ENCODE measurements at regions not wholly inside any gene's neighbourhood (a gene's known extent, or its start where the extent isn't known, plus 50 kb on each side); places are given as distances from the start of the nearest gene placed in this dataset.

- intact Hi-C loops (cut with micrococcal nuclease): no loop called here
- peaks cover 5% of the 10 kb centered on the region for H3K9me3 Mint-ChIP-seq
- no peaks in the 10 kb centered on the region for H3K36me3 Mint-ChIP-seq
- no peak overlapping the region for H3K4me3 Mint-ChIP-seq
- ChIA-PET POLR2A (no interaction called here), CTCF (no interaction called here)
- no peak for DNase-seq
- no peaks in the 10 kb centered on the region for H3K27me3 Mint-ChIP-seq
- no peaks in the 10 kb centered on the region for H3K4me1 Mint-ChIP-seq (ENCODE audit: low read depth)
- no peak overlapping the region for H3K27ac Mint-ChIP-seq
Measured at GRCh38 chr3:94996743-94997142, 933.9 kb downstream of the NSUN3 start.

DNA sequence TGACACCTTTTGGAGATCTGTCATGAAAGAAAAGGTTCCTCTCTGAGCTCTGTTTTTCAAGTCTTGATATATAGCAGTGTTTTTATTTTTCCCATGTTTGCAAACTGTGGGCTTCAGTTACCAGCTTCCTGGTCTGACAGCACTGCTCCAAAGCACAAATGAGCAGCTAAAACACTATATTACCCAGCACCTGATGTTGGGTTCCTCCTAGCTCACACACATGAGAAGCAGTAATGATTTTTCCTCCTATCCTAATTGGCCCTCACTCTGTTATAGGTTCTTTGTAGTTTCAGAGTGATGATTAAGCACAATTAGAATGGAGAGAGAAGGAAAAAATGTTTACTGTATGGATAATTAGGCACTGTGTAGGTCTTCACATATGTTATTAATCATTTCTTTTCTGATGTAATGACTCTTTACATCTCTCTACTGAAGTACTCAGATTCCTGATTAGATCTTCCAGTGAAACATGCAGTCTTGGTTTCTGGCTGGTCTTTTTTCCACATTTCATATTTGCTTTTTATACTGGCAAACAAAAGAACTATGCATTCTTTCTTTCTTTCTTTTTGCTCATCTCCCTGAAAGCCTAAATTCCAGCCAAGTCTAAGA is 939.7 kb downstream of the NSUN3 start:
- intact Hi-C loops (cut with micrococcal nuclease): no loop called here
- POLR2A ChIA-PET: no interaction called here
- Mint-ChIP-seq H3K36me3 (no peaks in the 10 kb centered on the region), H3K4me3 (no peak overlapping the region), H3K27ac (no peak overlapping the region), H3K9me3 (peaks cover 2% of the 10 kb centered on the region), H3K27me3 (no peaks in the 10 kb centered on the region), H3K4me1 (ENCODE audit: low read depth) (no peaks in the 10 kb centered on the region)
- CTCF ChIA-PET: no interaction called here
- no peak for DNase-seq

- H3K9me3 Mint-ChIP-seq: peaks cover 2% of the 10 kb centered on the region
- no peak overlapping the region for H3K27ac Mint-ChIP-seq
- POLR2A ChIA-PET: no interaction called here
- H3K4me3 Mint-ChIP-seq: no peak overlapping the region
- no peak for DNase-seq
- no peaks in the 10 kb centered on the region for H3K36me3 Mint-ChIP-seq
- no peaks in the 10 kb centered on the region for H3K27me3 Mint-ChIP-seq
- intact Hi-C loops (cut with micrococcal nuclease): no loop called here
- no peaks in the 10 kb centered on the region for H3K4me1 Mint-ChIP-seq (ENCODE audit: low read depth)
- CTCF ChIA-PET: no interaction called here
Measured at GRCh38 chr3:95028688-95029087, 965.8 kb downstream of the NSUN3 start.

DNA sequence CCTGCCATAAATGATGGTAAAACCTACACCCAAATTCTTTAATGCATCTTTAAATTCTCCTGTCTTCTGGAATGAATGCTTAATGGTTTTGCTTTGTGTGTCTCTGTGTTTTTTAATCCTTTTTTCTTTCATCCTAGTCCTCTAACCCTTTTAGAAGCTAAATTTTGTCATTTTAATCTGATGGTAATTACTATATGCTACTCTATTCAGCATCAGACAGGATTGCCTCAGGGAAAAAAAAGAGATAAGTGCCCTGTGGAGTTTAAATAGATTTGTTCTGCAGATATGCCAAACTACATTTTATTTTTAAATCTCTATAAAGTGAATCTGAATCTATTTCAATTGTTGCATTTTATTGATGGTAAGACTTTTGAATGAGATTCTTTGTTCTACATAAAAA is 966.8 kb downstream of the NSUN3 start:
- no peak for DNase-seq
- peaks cover 2% of the 10 kb centered on the region for H3K9me3 Mint-ChIP-seq
- H3K27ac Mint-ChIP-seq: no peak overlapping the region
- POLR2A ChIA-PET: no interaction called here
- H3K4me3 Mint-ChIP-seq: no peak overlapping the region
- CTCF ChIA-PET: no interaction called here
- H3K27me3 Mint-ChIP-seq: no peaks in the 10 kb centered on the region
- H3K36me3 Mint-ChIP-seq: no peaks in the 10 kb centered on the region
- intact Hi-C loops (cut with micrococcal nuclease): no loop called here
- no peaks in the 10 kb centered on the region for H3K4me1 Mint-ChIP-seq (ENCODE audit: low read depth)

DNA sequence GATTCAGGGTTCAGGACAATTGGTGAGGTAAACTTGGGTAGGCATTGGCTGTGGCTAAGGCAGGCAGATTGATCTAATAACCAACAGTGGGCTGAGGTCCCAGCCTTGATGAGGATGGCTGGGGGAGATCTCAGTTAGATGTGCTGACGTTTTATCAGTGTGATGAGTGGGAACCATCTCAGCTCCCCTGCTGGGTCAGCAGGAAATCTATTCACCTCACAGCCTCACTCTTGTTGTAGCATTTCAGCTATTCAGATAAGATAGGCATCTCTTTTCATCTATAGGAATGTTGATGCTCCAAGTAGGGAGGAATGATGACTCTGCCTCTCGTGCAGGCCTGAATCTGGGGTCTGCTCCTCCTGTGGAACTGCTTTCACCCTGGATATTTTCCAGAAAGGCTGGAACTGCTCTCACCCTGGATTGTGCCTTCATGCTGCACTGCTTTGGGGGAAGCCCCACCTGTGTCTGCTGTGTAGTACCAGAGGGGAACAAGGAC is 973.7 kb downstream of the NSUN3 start:
- H3K36me3 Mint-ChIP-seq: no peaks in the 10 kb centered on the region
- intact Hi-C loops (cut with micrococcal nuclease): no loop called here
- peaks cover 16% of the 10 kb centered on the region for H3K9me3 Mint-ChIP-seq
- H3K27me3 Mint-ChIP-seq: no peaks in the 10 kb centered on the region
- CTCF ChIA-PET: no interaction called here
- H3K27ac Mint-ChIP-seq: no peak overlapping the region
- H3K4me3 Mint-ChIP-seq: no peak overlapping the region
- no peak for DNase-seq
- POLR2A ChIA-PET: no interaction called here
- H3K4me1 Mint-ChIP-seq (ENCODE audit: low read depth): no peaks in the 10 kb centered on the region

GRCh38 chr3:95037097-95037496 is 974.2 kb downstream of the NSUN3 start:
- Mint-ChIP-seq H3K4me1 (ENCODE audit: low read depth) (no peaks in the 10 kb centered on the region), H3K4me3 (no peak overlapping the region), H3K36me3 (no peaks in the 10 kb centered on the region), H3K27ac (no peak overlapping the region), H3K27me3 (no peaks in the 10 kb centered on the region), H3K9me3 (peaks cover 14% of the 10 kb centered on the region)
- ChIA-PET POLR2A (no interaction called here), CTCF (no interaction called here)
- DNase-seq: no peak
- intact Hi-C loops (cut with micrococcal nuclease): no loop called here

- Mint-ChIP-seq H3K27ac (no peak overlapping the region), H3K27me3 (no peaks in the 10 kb centered on the region), H3K36me3 (no peaks in the 10 kb centered on the region), H3K4me1 (ENCODE audit: low read depth) (no peaks in the 10 kb centered on the region), H3K9me3 (peaks cover 14% of the 10 kb centered on the region), H3K4me3 (no peak overlapping the region)
- CTCF ChIA-PET: no interaction called here
- intact Hi-C loops (cut with micrococcal nuclease): no loop called here
- POLR2A ChIA-PET: no interaction called here
- DNase-seq: no peak
Measured at GRCh38 chr3:95037927-95038326, 975.1 kb downstream of the NSUN3 start.

DNA sequence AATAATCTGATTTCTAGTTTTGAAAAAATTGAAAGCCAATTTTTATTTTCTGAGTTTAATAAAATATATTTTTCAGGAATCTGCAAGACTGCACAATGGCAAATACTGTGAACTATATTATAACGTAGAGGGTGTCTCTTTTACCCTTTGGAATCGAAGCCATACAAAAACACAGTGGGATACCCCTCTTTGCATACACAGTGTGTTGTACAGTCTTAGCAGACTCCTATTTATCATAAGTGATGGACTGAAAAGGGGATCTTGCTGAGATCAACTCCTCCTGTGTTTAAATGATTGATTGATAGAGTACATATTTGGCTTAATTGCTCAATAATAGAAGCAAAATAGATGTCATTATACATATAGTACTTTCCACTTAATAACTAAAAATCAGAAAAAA is 981.2 kb downstream of the NSUN3 start:
- peaks cover 2% of the 10 kb centered on the region for H3K9me3 Mint-ChIP-seq
- H3K4me1 Mint-ChIP-seq (ENCODE audit: low read depth): no peaks in the 10 kb centered on the region
- DNase-seq: no peak
- H3K27ac Mint-ChIP-seq: no peak overlapping the region
- no peaks in the 10 kb centered on the region for H3K36me3 Mint-ChIP-seq
- H3K4me3 Mint-ChIP-seq: no peak overlapping the region
- intact Hi-C loops (cut with micrococcal nuclease): no loop called here
- ChIA-PET POLR2A (no interaction called here), CTCF (no interaction called here)
- no peaks in the 10 kb centered on the region for H3K27me3 Mint-ChIP-seq

GRCh38 chr3:95048564-95048963 is 985.7 kb downstream of the NSUN3 start:
- CTCF ChIA-PET: no interaction called here
- POLR2A ChIA-PET: no interaction called here
- Mint-ChIP-seq H3K4me1 (ENCODE audit: low read depth) (no peaks in the 10 kb centered on the region), H3K9me3 (peaks cover 2% of the 10 kb centered on the region), H3K27ac (no peak overlapping the region), H3K4me3 (no peak overlapping the region), H3K27me3 (no peaks in the 10 kb centered on the region), H3K36me3 (no peaks in the 10 kb centered on the region)
- DNase-seq: no peak
- intact Hi-C loops (cut with micrococcal nuclease): no loop called here

GRCh38 chr3:95049841-95050240 is 987.0 kb downstream of the NSUN3 start:
- no peaks in the 10 kb centered on the region for H3K4me1 Mint-ChIP-seq (ENCODE audit: low read depth)
- peaks cover 5% of the 10 kb centered on the region for H3K9me3 Mint-ChIP-seq
- H3K36me3 Mint-ChIP-seq: no peaks in the 10 kb centered on the region
- CTCF ChIA-PET: no interaction called here
- POLR2A ChIA-PET: no interaction called here
- intact Hi-C loops (cut with micrococcal nuclease): no loop called here
- no peak overlapping the region for H3K27ac Mint-ChIP-seq
- H3K27me3 Mint-ChIP-seq: no peaks in the 10 kb centered on the region
- no peak for DNase-seq
- no peak overlapping the region for H3K4me3 Mint-ChIP-seq

- POLR2A ChIA-PET: no interaction called here
- CTCF ChIA-PET: no interaction called here
- intact Hi-C loops (cut with micrococcal nuclease): no loop called here
- peaks cover 7% of the 10 kb centered on the region for H3K9me3 Mint-ChIP-seq
- no peak overlapping the region for H3K27ac Mint-ChIP-seq
- no peaks in the 10 kb centered on the region for H3K4me1 Mint-ChIP-seq (ENCODE audit: low read depth)
- H3K4me3 Mint-ChIP-seq: no peak overlapping the region
- DNase-seq: no peak
- H3K27me3 Mint-ChIP-seq: no peaks in the 10 kb centered on the region
- H3K36me3 Mint-ChIP-seq: no peaks in the 10 kb centered on the region
Measured at GRCh38 chr3:95055288-95055687, 992.4 kb downstream of the NSUN3 start.

- no peak for DNase-seq
- no peaks in the 10 kb centered on the region for H3K36me3 Mint-ChIP-seq
- POLR2A ChIA-PET: no interaction called here
- no peak overlapping the region for H3K27ac Mint-ChIP-seq
- CTCF ChIA-PET: no interaction called here
- intact Hi-C loops (cut with micrococcal nuclease): no loop called here
- no peaks in the 10 kb centered on the region for H3K4me1 Mint-ChIP-seq (ENCODE audit: low read depth)
- H3K4me3 Mint-ChIP-seq: no peak overlapping the region
- H3K27me3 Mint-ChIP-seq: no peaks in the 10 kb centered on the region
- peaks cover 12% of the 10 kb centered on the region for H3K9me3 Mint-ChIP-seq
Measured at GRCh38 chr3:95082191-95082590, 1019.3 kb downstream of the NSUN3 start.

- Mint-ChIP-seq H3K4me1 (ENCODE audit: low read depth) (no peaks in the 10 kb centered on the region), H3K27me3 (no peaks in the 10 kb centered on the region), H3K9me3 (peaks cover 14% of the 10 kb centered on the region), H3K27ac (no peak overlapping the region), H3K36me3 (no peaks in the 10 kb centered on the region), H3K4me3 (no peak overlapping the region)
- POLR2A ChIA-PET: no interaction called here
- CTCF ChIA-PET: no interaction called here
- intact Hi-C loops (cut with micrococcal nuclease): no loop called here
- no peak for DNase-seq
Measured at GRCh38 chr3:95084738-95085137, 1021.9 kb downstream of the NSUN3 start.

- no peak overlapping the region for H3K27ac Mint-ChIP-seq
- H3K36me3 Mint-ChIP-seq: no peaks in the 10 kb centered on the region
- H3K4me3 Mint-ChIP-seq: no peak overlapping the region
- ChIA-PET CTCF (no interaction called here), POLR2A (no interaction called here)
- peaks cover 6% of the 10 kb centered on the region for H3K9me3 Mint-ChIP-seq
- no peak for DNase-seq
- H3K27me3 Mint-ChIP-seq: no peaks in the 10 kb centered on the region
- H3K4me1 Mint-ChIP-seq (ENCODE audit: low read depth): no peaks in the 10 kb centered on the region
- intact Hi-C loops (cut with micrococcal nuclease): no loop called here
Measured at GRCh38 chr3:95088464-95088863, 1025.6 kb downstream of the NSUN3 start.
